Stimulated activated CD4-positive, alpha-beta T cell treated with anti-CD3 and anti-CD28 coated beads, Interleukin-2, amount 100 ng/mL, for 24 hours (primary cell): ENCODE measurements at regions not wholly inside any gene's neighbourhood (a gene's known extent, or its start where the extent isn't known, plus 50 kb on each side); places are given as distances from the start of the nearest gene placed in this dataset.

ENCODE experiments used
- DNase-seq, 2 donors: peaks; one replicate each; pipeline ENCODE4 v3.0.0-alpha.2; 2020

GRCh38 chr6:130771741-130772140 is 55.5 kb upstream of the SMLR1 start:
- DNase-seq, result no peak

DNA sequence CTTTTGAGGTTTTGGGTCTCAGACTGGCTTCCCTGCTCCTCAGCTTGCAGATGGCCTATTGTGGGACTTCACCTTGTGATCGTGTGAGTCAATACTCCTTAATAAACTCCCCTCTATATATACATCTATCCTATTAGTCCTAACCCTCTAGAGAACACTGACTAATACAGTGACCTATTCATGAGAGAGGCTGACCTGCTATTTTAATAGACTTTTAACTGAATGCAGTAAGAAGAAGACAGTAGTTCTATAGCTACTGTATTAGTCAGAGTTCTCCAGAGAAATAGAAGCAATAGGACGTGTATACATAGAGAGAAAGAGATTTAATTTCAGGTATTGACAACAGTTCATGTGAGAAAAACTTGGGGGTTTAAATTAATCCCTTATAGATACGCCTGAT is 53.3 kb upstream of the SMLR1 start:
- no peak for DNase-seq

DNA sequence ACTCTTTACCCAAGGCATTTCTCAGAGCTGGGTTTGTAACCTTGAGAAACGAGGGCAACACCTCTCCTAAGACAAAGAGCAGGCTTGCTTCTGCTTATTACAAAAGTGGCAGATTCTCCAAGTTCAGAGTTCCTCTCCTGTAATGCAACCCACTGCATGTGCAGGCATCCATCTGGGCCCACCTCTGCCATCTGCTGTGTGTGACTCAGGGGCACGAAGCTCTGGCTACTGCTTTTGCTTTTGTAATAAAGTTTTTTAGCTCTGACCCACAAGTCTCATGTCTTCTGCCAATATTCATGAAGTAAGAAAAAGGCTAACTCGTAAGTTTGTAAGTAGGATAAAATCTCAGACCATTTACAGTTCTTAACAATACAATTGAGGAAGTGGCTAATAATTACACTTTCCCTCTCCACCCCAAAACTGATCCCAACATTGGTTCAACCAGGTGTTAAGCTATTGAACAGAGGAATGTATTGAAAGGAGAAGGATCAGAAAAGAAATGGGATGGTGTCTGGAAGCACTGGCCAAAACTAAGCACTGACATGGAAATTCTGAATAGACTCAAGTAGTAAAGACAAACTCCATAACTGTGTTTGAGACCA is 51.7 kb upstream of the SMLR1 start:
- no peak for DNase-seq

- DNase-seq, result no peak
These were observed 50.8 kb upstream of the SMLR1 start for GRCh38 chr6:130776287-130776925.
